Nephron (organoid): ENCODE measurements at regions not wholly inside any gene's neighbourhood (a gene's known extent, or its start where the extent isn't known, plus 50 kb on each side); places are given as distances from the start of the nearest gene placed in this dataset.

Experiments
- H3K27ac Mint-ChIP-seq, 3 experiments: 2 replicates each; pipeline ENCODE4 v1.8.0; 2020; ENCODE audit warnings: mixed read lengths in 3 of 3, mild to moderate bottlenecking in 2 of 3, moderate library complexity in 1 of 3
- H3K27me3 Mint-ChIP-seq: 2 replicates; pipeline ENCODE4 v1.8.0; 2021; ENCODE audit warnings: low read depth, mild to moderate bottlenecking, moderate library complexity, mixed read lengths
- H3K36me3 Mint-ChIP-seq: 2 replicates; pipeline ENCODE4 v1.8.0; 2020; ENCODE audit warnings: low read depth, mixed read lengths
- H3K4me1 Mint-ChIP-seq: 2 replicates; pipeline ENCODE4 v1.8.0; 2020; ENCODE audit warnings: mixed read lengths
- H3K4me3 Mint-ChIP-seq, 3 experiments: 2 replicates each; pipeline ENCODE4 v1.8.0; 2020; ENCODE audit warnings: mild to moderate bottlenecking in 3 of 3, mixed read lengths in 3 of 3, moderate library complexity in 2 of 3
- H3K9me3 Mint-ChIP-seq: 2 replicates; pipeline ENCODE4 v1.8.0; 2020; ENCODE audit warnings: mixed read lengths
- CTCF ChIP-seq, 3 experiments: fragments of 200-600 bp; sonication (generic); IDR thresholded peaks; one replicate each; pipeline ENCODE4 v1.5.0; 2021; ENCODE audit warnings: antibody characterized with exemption in 3 of 3; ENCODE audit not compliant: unreplicated experiment in 3 of 3

- no peaks in the 10 kb centered on the region for H3K36me3 Mint-ChIP-seq
- H3K4me1 Mint-ChIP-seq: peaks cover 90% of the 10 kb centered on the region
- no peak for TF ChIP-seq CTCF (IDR thresholded peaks at IDR 0.05; ENCODE audit: unreplicated experiment in 3 of 3)
- no peaks in the 10 kb centered on the region for H3K9me3 Mint-ChIP-seq
- H3K27ac Mint-ChIP-seq: peak overlapping the region; percentile 83 to 98 (median 98)
- H3K27me3 Mint-ChIP-seq: peaks cover 3% of the 10 kb centered on the region
- peak overlapping the region; percentile 19 to 32 (median 29) for H3K4me3 Mint-ChIP-seq
Observed at GRCh38 chr17:77432034-77432661, 291.4 kb downstream of the SEC14L1 start.

- peak overlapping the region; percentile 30 to 71 (median 32) for H3K4me3 Mint-ChIP-seq
- no peaks in the 10 kb centered on the region for H3K9me3 Mint-ChIP-seq
- no peak for TF ChIP-seq CTCF (IDR thresholded peaks at IDR 0.05; ENCODE audit: unreplicated experiment in 3 of 3)
- peaks cover 3% of the 10 kb centered on the region for H3K27me3 Mint-ChIP-seq
- H3K36me3 Mint-ChIP-seq: no peaks in the 10 kb centered on the region
- H3K27ac Mint-ChIP-seq: peak overlapping the region; percentile 98
- H3K4me1 Mint-ChIP-seq: peaks cover 90% of the 10 kb centered on the region
Observed at GRCh38 chr17:77432742-77433141, 292.0 kb downstream of the SEC14L1 start.

- TF ChIP-seq CTCF (IDR thresholded peaks at IDR 0.05; ENCODE audit: unreplicated experiment in 3 of 3): no peak
- no peaks in the 10 kb centered on the region for H3K9me3 Mint-ChIP-seq
- peaks cover 90% of the 10 kb centered on the region for H3K4me1 Mint-ChIP-seq
- peak overlapping the region; percentile 71 to 80 (median 76) for H3K4me3 Mint-ChIP-seq
- no peaks in the 10 kb centered on the region for H3K36me3 Mint-ChIP-seq
- H3K27ac Mint-ChIP-seq: peak overlapping the region; percentile 98
- H3K27me3 Mint-ChIP-seq: peaks cover 3% of the 10 kb centered on the region
Observed at GRCh38 chr17:77433385-77434135, 292.8 kb downstream of the SEC14L1 start.

GRCh38 chr17:77434136-77435114, 293.7 kb downstream of the SEC14L1 start:
- Mint-ChIP-seq H3K27me3 (peaks cover under 1% of the 10 kb centered on the region), H3K27ac (peak overlapping the region; percentile 98), H3K4me3 (peak overlapping the region; percentile 71 to 80 (median 76)), H3K36me3 (no peaks in the 10 kb centered on the region), H3K9me3 (no peaks in the 10 kb centered on the region), H3K4me1 (peaks cover 90% of the 10 kb centered on the region)
- TF ChIP-seq CTCF (IDR thresholded peaks at IDR 0.05; ENCODE audit: unreplicated experiment in 3 of 3): no peak

- TF ChIP-seq CTCF (IDR thresholded peaks at IDR 0.05; ENCODE audit: unreplicated experiment in 3 of 3): no peak
- Mint-ChIP-seq H3K9me3 (no peaks in the 10 kb centered on the region), H3K4me1 (peaks cover 90% of the 10 kb centered on the region), H3K27me3 (no peaks in the 10 kb centered on the region), H3K36me3 (no peaks in the 10 kb centered on the region), H3K27ac (peak overlapping the region; percentile 98), H3K4me3 (peak overlapping the region; percentile 71 to 80 (median 80))
Observed at GRCh38 chr17:77435272-77436057, 294.7 kb downstream of the SEC14L1 start.
